Cardiac muscle cell (in vitro differentiated cells and primary cell): ENCODE measurements at regions not wholly inside any gene's neighbourhood (a gene's known extent, or its start where the extent isn't known, plus 50 kb on each side); places are given as distances from the start of the nearest gene placed in this dataset.

Source experiments
- DNase-seq, 2 donors: peaks; one replicate each; pipeline versions ENCODE4 v3.0.0 to v3.0.0-alpha.2; 2010 to 2017; ENCODE audit warnings: low read depth in 1 of 2, low spot score in 1 of 2
- H3K27ac ChIP-seq: fragments of 200-600 bp; sonication (generic); 2 replicates; pipeline ENCODE4 v1.5.1; 2016
- H3K27me3 ChIP-seq: fragments of 200-600 bp; sonication (generic); 2 replicates; pipeline ENCODE4 v1.6.0; 2016; ENCODE audit warnings: control low read depth
- H3K36me3 ChIP-seq: fragments of 200-600 bp; sonication (generic); 2 replicates; pipeline ENCODE4 v1.5.1; 2016; ENCODE audit warnings: control low read depth
- H3K4me1 ChIP-seq: fragments of 200-600 bp; sonication (generic); 2 replicates; pipeline ENCODE4 v1.8.1; 2017; ENCODE audit warnings: low read depth, mild to moderate bottlenecking, mixed run types
- H3K4me3 ChIP-seq: fragments of 200-600 bp; sonication (generic); 2 replicates; pipeline ENCODE4 v1.5.1; 2016; ENCODE audit warnings: mild to moderate bottlenecking
- H3K9me3 ChIP-seq: fragments of 200-600 bp; sonication (generic); 2 replicates; pipeline ENCODE4 v1.5.1; 2017; ENCODE audit warnings: low read depth, mild to moderate bottlenecking, control low read depth
- CTCF ChIP-seq: IDR thresholded peaks from 2 replicates; pipeline ENCODE4 v1.5.1; 2012; ENCODE audit warnings: low read depth, mild to moderate bottlenecking, low read length

GRCh38 chr10:123303581-123304337, 149.6 kb downstream of the BUB3 start:
- Histone ChIP-seq H3K27ac (no peak overlapping the region), H3K4me1 (no peaks in the 10 kb centered on the region), H3K36me3 (no peaks in the 10 kb centered on the region), H3K4me3 (no peak overlapping the region), H3K27me3 (no peaks in the 10 kb centered on the region), H3K9me3 (no peaks in the 10 kb centered on the region)
- no peak for DNase-seq
- no peak for TF ChIP-seq CTCF

GRCh38 chr10:123305671-123306070, 151.5 kb downstream of the BUB3 start:
- no peak overlapping the region for H3K27ac ChIP-seq
- no peak for TF ChIP-seq CTCF
- no peaks in the 10 kb centered on the region for H3K4me1 ChIP-seq
- no peaks in the 10 kb centered on the region for H3K9me3 ChIP-seq
- no peak overlapping the region for H3K4me3 ChIP-seq
- DNase-seq = no peak
- no peaks in the 10 kb centered on the region for H3K36me3 ChIP-seq
- H3K27me3 ChIP-seq = no peaks in the 10 kb centered on the region

GRCh38 chr10:123306290-123306689, 152.1 kb downstream of the BUB3 start:
- no peaks in the 10 kb centered on the region for H3K9me3 ChIP-seq
- no peak for TF ChIP-seq CTCF
- no peak overlapping the region for H3K4me3 ChIP-seq
- DNase-seq = no peak
- no peaks in the 10 kb centered on the region for H3K27me3 ChIP-seq
- no peaks in the 10 kb centered on the region for H3K4me1 ChIP-seq
- no peak overlapping the region for H3K27ac ChIP-seq
- H3K36me3 ChIP-seq = no peaks in the 10 kb centered on the region

- Histone ChIP-seq H3K27ac (no peak overlapping the region), H3K9me3 (no peaks in the 10 kb centered on the region), H3K27me3 (no peaks in the 10 kb centered on the region), H3K4me3 (no peak overlapping the region), H3K36me3 (no peaks in the 10 kb centered on the region), H3K4me1 (no peaks in the 10 kb centered on the region)
- peak in 1 of 2 donors; percentile 70 for DNase-seq
- TF ChIP-seq CTCF = no peak
Observed at GRCh38 chr10:123309731-123310130, 155.5 kb downstream of the BUB3 start.

GRCh38 chr10:123316776-123317175, 162.6 kb downstream of the BUB3 start:
- Histone ChIP-seq H3K27me3 (no peaks in the 10 kb centered on the region), H3K4me1 (no peaks in the 10 kb centered on the region), H3K27ac (no peak overlapping the region), H3K36me3 (no peaks in the 10 kb centered on the region), H3K4me3 (no peak overlapping the region), H3K9me3 (no peaks in the 10 kb centered on the region)
- TF ChIP-seq CTCF = no peak
- no peak for DNase-seq
